ENCODE measurements at regions not wholly inside any gene's neighbourhood (a gene's known extent, or its start where the extent isn't known, plus 50 kb on each side); places are given as distances from the start of the nearest gene placed in this dataset.

DNA sequence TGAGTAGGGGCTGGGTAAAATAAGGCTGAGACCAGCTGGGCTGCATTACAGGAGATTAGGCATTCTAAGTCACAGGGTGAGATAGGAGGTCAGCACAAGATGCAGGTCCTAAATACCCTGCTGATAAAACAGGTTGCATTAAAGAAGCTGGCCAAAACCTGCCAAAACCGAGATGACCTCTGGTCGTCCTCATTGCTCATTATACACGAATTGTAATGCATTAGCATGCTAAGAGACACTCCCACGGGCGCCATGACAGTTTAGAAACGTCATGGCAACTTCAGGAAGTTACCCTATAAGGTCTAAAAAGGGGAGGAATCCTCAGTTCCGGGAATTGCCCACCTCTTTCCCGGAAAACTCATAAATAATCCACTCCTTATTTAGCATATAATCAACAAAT is 132.2 kb downstream of the ARL4C start:
- TF ChIP-seq CTCF (IDR thresholded peaks at IDR 0.05) (no peak), POLR2A (IDR thresholded peaks at IDR 0.05) (no peak)

Measured in body of pancreas (tissue), 4 donors.